ENCODE measurements at regions not wholly inside any gene's neighbourhood (a gene's known extent, or its start where the extent isn't known, plus 50 kb on each side); places are given as distances from the start of the nearest gene placed in this dataset.

GRCh38 chr20:21902391-21902790 lies 196.9 kb downstream of the PAX1 start:
- Histone ChIP-seq H3K36me3 (ENCODE audit: control insufficient read depth, insufficient read depth, low read length) (no peaks in the 10 kb centered on the region), H3K4me3 (ENCODE audit: low read depth, low read length) (no peak overlapping the region), H3K27me3 (ENCODE audit: control insufficient read depth, insufficient read depth, low read length) (no peaks in the 10 kb centered on the region)
- TF ChIP-seq CTCF (IDR thresholded peaks at IDR 0.05; ENCODE audit: insufficient read depth, low read length, severe bottlenecking), result no peak
- FAIRE-seq, result no peak
- DNase-seq (ENCODE audit: low read depth), result no peak

- TF ChIP-seq CTCF (IDR thresholded peaks at IDR 0.05; ENCODE audit: insufficient read depth, low read length, severe bottlenecking), result no peak
- Histone ChIP-seq H3K27me3 (ENCODE audit: control insufficient read depth, insufficient read depth, low read length) (no peaks in the 10 kb centered on the region), H3K36me3 (ENCODE audit: control insufficient read depth, insufficient read depth, low read length) (no peaks in the 10 kb centered on the region), H3K4me3 (ENCODE audit: low read depth, low read length) (no peak overlapping the region)
- DNase-seq (ENCODE audit: low read depth) (no peak), FAIRE-seq (no peak)
Measured at GRCh38 chr20:21901470-21902275, 196.2 kb downstream of the PAX1 start.

- H3K27me3 ChIP-seq (ENCODE audit: control insufficient read depth, insufficient read depth, low read length), result no peaks in the 10 kb centered on the region
- TF ChIP-seq CTCF (IDR thresholded peaks at IDR 0.05; ENCODE audit: insufficient read depth, low read length, severe bottlenecking), result no peak
- FAIRE-seq, result no peak
Measured at GRCh38 chr20:21900431-21900830, 195.0 kb downstream of the PAX1 start.

GRCh38 chr20:21874921-21875320 lies 169.5 kb downstream of the PAX1 start:
- DNase-seq (ENCODE audit: low read depth), result no peak
- no peak for TF ChIP-seq CTCF (IDR thresholded peaks at IDR 0.05; ENCODE audit: insufficient read depth, low read length, severe bottlenecking)
- H3K36me3 ChIP-seq (ENCODE audit: control insufficient read depth, insufficient read depth, low read length), result no peaks in the 10 kb centered on the region
- no peaks in the 10 kb centered on the region for H3K27me3 ChIP-seq (ENCODE audit: control insufficient read depth, insufficient read depth, low read length)
- no peak for FAIRE-seq
- H3K4me3 ChIP-seq (ENCODE audit: low read depth, low read length), result no peak overlapping the region

More at GRCh38 chr20:21900431-21900830, 195.0 kb downstream of the PAX1 start:
- no peak overlapping the region for H3K4me3 ChIP-seq (ENCODE audit: low read depth, low read length)
- no peak for DNase-seq (ENCODE audit: low read depth)
- H3K36me3 ChIP-seq (ENCODE audit: control insufficient read depth, insufficient read depth, low read length), result no peaks in the 10 kb centered on the region

GRCh38 chr20:21874127-21874526 lies 168.7 kb downstream of the PAX1 start:
- no peak for FAIRE-seq
- no peak for TF ChIP-seq CTCF (IDR thresholded peaks at IDR 0.05; ENCODE audit: insufficient read depth, low read length, severe bottlenecking)
- no peaks in the 10 kb centered on the region for H3K27me3 ChIP-seq (ENCODE audit: control insufficient read depth, insufficient read depth, low read length)
- no peak for DNase-seq (ENCODE audit: low read depth)
- no peak overlapping the region for H3K4me3 ChIP-seq (ENCODE audit: low read depth, low read length)
- no peaks in the 10 kb centered on the region for H3K36me3 ChIP-seq (ENCODE audit: control insufficient read depth, insufficient read depth, low read length)

- Histone ChIP-seq H3K36me3 (ENCODE audit: control insufficient read depth, insufficient read depth, low read length) (no peaks in the 10 kb centered on the region), H3K4me3 (ENCODE audit: low read depth, low read length) (no peak overlapping the region), H3K27me3 (ENCODE audit: control insufficient read depth, insufficient read depth, low read length) (no peaks in the 10 kb centered on the region)
- TF ChIP-seq CTCF (IDR thresholded peaks at IDR 0.05; ENCODE audit: insufficient read depth, low read length, severe bottlenecking), result no peak
- no peak for FAIRE-seq
- DNase-seq (ENCODE audit: low read depth), result no peak
Measured at GRCh38 chr20:21873291-21873690, 167.8 kb downstream of the PAX1 start.
